CD4-positive, alpha-beta T cell treated with Interleukin-12 subunit alpha and Interleukin-12 subunit beta, for 1 hour (primary cell): ENCODE measurements at regions not wholly inside any gene's neighbourhood (a gene's known extent, or its start where the extent isn't known, plus 50 kb on each side); places are given as distances from the start of the nearest gene placed in this dataset.

ENCODE experiments used
- DNase-seq: peaks from one replicate; pipeline ENCODE4 v3.0.0-alpha.2; 2020

DNA sequence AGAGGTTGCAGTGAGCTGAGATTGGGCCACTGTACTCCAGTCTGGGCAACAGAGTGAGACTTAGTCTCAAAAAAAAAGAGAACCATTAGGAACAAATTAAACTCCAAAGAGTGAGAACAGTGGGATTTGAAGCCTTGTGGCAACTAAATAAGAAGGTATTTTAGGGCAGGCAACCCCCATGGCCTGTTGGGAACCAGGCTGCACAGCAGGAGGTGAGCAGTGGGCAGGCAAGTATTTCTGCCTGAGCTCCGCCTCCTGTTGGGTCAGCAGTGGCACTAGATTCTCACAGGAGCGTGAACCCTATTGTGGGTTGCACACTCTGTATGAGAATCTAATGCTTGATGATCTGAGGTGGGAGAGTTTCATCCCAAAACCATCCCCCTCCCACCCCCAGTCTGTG, 57.6 kb upstream of the MED9 start:
- DNase-seq = no peak

DNA sequence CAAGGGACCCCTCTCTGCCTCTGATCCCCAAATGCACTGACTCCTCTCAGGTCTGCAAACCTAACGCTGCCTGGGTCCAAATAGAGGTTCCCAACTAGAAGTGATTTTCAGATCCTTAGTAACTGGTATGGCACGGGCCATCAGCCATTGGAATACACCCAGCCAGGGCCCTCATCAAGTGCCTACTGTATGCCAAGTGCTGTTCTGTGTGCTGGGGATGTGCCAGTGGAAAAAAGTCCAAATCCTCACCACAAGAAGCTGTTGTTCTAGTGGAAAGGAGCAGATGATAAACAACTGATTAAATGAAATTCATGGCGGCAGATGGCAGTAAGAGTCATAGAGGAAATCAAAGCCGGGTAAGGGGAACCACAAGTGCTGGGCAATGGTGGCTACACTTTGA, 57.2 kb upstream of the MED9 start:
- no peak for DNase-seq

DNA sequence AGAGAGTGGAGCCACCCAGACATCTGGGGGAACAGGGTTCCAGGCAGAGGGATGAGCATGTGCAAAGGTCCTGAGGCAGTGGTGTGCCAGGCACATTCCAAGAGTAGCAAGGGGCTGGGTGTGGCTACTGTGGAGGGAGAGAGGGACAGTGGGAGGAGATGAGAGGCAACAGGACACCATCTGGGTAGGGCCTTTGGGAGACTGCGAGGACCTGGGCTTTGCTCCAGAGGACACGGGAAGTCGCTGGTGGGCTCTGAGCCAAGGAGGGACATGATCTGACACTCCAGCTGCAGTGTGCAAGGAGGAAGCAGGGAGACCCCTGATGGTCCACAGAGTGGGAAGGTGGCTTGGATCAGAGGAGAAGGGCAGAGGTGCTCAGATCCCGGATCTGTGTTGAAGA, 56.7 kb upstream of the MED9 start:
- DNase-seq = no peak

DNA sequence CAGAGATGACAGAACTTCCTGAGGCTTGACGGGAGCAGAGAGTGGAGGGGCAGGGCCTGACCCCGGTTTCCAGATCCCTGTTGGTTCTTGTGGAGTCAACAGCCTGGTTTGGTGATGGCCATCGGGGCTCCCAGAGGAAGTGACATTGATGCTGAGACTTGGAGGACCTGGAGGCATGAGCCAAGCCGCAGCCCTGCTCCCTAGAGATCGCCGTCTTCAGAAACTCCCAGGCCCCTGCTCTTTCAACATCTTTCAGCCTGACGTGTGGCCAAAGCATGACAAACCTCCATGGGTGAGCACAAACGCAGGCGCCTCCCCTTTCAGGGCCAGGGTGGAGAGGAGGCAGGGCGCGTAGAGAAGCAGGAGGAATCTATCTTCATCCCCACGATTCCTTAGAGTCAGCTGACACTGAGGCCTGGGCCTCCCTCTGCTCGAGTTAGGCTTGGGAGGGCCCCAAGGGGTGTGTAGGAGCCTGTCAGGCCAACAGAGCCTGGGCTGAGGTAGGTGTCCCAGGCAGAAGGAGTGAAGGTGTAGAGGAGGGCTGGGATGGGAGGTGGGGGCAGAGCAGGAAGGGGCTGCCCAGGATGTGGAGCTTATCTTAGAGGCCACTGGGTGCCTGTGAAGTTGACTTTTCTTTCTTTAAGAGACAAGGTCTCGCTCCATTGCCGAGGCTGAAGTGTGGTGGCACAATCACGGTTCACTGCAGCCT, 56.1 kb upstream of the MED9 start:
- no peak for DNase-seq

DNA sequence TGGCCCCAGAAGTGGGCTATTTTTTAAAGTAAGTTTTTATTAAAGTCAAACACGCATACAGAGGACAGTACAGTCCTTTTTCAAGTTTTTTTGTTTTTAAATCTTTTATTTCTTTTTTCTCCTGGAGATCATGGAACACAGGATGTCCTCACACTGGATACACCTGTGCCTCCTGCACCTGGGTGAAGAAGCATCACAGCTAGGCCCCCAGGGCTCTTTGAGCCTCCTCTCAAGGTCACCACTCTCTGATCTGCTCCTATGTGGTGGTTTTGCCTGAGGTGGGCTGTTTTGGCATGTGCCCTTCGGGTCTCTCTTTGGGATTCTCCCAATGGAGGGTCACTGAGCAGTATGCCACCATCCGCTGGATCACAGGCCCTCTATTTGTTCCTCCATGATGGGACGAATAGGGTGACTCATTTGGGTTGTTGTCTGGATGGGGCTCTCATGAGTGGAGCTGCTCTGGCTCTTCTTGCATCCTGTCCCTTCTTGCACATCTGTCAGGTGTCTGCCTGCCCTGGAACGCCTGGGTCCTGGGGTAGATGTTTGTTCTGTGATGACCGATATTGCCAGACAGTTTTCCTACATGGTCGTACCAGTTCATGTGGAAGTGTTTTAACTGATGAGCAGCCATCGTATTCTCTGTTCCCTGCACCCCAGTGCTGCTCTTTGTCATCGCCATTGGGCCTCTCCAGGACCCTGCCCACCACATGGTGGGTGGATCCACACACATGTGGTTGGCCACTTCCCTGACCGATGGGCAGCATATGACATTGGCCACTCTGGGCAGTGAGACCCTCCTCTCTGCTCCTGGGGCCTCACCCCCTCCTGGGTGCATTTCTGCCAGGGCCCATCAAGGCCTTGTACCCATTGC, 55.2 kb upstream of the MED9 start:
- DNase-seq = no peak

DNA sequence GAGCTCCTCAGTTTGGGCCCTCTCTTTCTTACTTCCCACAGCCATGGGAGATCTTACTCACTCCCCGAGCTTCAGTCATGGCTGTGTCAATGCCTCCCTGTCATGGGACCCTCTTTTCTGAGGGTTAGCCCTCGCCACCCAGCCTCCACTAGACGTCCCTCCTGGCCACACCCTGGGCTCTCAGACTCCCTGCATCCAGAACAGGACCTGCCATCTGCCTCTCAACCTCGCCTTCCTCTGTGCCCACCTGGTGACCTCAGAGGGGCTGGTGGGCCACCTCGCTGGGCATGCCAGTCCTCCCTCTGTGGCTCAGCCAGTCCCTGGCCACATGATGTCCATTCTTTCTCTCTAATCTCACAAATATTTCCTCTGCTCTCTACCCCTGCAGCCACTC, 54.6 kb upstream of the MED9 start:
- DNase-seq = no peak

DNA sequence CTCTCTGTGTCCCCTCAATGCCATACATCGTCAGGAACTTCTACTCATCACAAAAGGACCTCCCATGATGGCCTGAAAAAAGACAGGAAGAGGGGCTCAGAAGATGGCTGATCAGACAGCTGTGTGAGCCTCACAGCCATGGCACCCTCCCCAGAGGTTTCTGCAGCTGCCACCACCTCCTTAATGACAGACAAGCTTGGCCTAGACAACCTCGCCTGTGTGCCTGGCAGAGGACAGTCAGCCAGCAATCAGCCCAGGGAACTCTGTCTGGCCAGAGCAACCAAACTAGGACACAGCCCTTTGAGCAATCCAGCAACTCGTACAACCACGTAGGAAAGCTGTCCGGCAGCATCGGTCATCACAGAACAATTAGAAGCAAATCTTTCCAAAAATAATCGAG, 54.2 kb upstream of the MED9 start:
- DNase-seq = no peak

DNA sequence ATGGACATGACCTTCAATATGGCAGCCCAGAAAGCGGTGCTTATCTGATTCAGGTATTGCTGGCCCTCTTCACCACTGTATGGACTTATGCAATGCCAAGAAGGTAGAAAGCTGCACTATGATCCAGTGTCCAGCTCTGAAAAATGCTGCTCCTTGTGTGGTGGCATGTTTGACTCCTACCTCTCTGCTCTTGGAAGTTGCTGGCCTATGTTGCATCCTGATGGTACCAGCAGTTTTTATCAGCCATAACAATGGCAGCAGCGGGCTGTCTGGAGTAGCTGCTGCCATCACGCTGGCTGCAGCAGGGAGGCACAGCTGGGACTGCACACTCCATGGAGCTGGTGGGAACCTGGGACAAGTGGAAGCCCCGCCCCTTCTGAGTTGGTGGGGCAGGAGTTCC, 53.1 kb upstream of the MED9 start:
- no peak for DNase-seq

DNA sequence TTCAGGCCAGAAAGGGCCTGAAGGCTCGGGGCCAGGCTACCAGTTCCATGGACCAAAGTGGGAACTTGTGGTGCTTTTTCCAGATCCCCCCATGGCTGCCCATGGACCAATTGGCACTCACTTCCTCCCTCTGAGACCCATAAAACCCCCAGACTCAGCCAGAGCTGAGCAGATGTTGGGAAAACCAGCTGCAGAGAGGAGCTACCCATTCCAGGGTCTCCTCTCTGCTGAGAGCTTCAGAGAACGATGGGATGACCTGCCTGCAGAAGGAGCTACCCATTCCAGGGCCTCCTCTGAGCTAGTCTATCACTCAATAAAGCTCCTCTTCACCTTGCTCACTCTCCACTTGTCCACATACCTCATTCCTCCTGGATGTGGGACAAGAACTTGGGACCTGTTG, 52.2 kb upstream of the MED9 start:
- no peak for DNase-seq

DNA sequence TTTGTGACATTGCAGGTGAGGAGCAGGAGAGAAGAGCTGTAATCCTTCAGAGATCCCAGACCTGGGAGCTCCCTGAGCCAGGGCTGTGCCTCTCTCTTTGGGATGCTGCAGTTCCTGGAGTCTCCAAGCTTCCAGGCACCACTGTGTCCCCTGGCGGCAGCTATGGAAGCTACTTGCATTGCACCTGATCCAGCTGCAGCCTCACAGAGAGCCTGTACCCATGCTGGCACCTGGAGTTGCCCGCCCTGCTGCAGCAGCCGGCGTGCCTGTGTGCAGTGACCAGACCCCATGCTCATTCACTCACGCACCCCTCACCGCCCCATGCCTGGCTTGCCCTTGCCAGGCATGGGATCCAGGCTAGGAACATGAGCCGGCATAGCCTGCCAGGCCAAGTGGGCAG, 51.8 kb upstream of the MED9 start:
- DNase-seq = no peak

DNA sequence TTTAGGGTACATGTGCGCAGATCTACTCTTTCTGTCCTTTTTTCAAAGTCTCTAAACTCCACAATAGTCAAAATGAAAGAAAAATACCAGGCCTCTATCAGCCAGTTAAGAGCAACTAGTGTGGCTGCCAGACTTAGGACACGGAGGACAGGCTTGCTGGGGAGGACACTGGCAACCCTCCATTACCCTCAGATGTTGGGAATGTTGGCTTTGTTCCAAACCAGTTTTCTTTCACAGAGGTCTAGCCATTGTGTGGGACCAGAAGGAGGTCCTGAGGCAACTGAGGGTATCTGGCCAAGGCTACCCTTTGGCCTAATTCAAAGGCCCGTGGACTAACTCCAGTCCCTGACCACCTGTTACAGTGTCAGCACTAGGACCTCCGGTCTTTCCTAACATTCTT, 51.2 kb upstream of the MED9 start:
- DNase-seq = no peak

DNA sequence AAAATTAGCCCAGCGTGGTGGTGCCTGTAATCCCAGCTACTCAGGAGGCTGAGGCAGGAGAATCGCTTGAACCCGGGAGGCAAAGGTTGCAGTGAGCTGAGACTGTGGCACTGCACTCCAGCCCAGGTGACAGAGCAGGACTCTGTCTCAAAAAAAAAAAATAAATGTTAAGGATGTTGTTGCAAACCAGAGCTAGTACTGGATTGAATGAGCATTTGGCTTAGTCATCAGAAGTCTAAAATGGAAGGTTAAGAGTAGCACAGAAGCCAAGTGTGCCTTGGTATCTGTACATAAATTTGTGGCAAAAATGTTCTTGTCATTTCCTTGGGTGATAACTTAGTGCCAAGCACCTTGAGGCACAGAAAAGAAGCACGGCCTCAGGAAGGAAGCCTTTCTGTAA, 50.6 kb upstream of the MED9 start:
- no peak for DNase-seq
